DMS79 (cell line): ENCODE measurements at regions not wholly inside any gene's neighbourhood (a gene's known extent, or its start where the extent isn't known, plus 50 kb on each side); places are given as distances from the start of the nearest gene placed in this dataset.
A peak's percentile ranks its signal among the peaks of the same experiment; 100 is the strongest.
"Not testable (repeated sequence)": the region's sequence is repeated elsewhere in the genome, so short reads cannot be mapped to it uniquely, and the experiment has no call there.

Experiments used
- DNase-seq: peaks from one replicate; lab custom pipeline; 2025; lab: John Stamatoyannopoulos, UW

DNA sequence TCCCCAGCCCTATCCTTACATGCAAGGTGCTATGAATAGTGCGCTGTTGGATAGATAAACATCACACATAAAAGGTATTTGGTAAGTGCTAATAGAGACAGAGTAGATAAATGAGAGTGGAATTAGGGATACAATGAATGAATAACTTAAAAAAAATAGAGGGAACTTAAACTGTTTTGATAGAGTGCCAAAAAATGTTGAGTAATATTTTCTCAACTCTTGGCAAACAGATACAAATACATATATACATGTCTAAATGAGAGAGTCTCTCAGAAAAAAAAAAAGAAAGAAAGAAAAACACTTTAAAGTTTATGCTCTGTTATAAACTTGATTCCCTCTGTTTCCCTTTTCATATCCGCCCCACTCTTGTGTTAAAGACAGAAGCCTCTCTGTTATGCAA, 667.4 kb downstream of the ROBO2 start:
- DNase-seq: no peak

DNA sequence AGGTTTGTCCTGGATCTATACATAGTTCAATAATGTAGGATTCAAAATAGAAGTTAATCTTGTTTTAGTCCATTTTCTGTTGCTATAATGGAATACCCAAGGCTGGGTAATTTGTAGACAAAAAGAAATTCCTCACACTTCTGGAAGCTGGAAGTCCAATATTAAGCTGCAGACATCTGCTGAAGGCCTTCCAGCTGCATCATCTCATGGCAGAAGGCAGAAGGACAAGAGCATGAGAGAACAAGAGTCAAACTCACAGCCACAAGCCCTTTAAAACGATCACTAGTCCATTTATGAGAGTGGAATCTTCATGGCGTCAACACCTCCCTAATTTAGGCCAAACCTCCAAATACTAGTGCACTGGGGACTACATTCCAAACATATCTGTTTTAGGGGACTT, 669.3 kb downstream of the ROBO2 start:
- DNase-seq: no peak

DNA sequence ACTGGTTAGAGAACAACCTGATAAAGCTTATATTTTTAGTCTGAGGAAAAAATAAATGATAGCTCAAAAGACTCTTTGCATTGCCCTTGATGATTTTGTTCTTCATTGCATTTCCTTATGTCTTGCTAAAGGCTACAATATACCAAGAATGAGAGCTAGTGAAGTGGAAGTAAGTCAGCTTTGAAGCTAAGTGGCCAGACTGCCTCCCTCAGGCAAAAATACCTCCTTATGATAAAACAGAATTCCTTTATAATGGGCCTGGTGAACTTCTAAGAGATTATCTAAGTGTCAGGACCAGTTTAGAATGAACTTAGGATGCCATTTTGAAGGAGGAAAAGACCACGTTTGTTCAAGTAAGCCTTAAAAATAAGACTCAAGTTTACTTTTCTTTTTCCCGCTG, 678.4 kb downstream of the ROBO2 start:
- DNase-seq: no peak

DNA sequence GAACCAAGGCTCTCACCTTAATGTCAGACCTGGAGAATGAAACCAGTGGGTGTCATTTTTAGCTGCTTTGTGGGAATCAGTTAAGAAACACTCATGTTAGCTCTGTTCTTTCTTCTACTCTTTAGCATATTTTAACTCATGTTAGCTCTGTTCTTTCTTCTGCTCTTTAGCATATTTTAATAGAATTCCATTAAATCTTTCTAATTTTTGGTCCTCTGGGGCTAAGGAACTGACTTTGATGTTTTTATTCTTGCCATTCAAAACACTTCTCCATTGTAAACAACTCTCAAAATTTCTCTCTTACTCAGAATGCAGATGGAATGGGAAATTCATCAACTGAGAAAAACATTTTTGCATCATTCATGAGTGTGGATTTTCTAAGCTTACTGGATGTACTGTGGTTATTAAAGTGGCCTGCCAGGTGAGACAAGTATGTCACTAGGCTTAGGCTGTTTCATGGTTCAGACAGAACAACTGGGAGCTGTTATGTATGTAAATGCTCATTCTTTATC, 680.6 kb downstream of the ROBO2 start:
- no peak for DNase-seq

DNA sequence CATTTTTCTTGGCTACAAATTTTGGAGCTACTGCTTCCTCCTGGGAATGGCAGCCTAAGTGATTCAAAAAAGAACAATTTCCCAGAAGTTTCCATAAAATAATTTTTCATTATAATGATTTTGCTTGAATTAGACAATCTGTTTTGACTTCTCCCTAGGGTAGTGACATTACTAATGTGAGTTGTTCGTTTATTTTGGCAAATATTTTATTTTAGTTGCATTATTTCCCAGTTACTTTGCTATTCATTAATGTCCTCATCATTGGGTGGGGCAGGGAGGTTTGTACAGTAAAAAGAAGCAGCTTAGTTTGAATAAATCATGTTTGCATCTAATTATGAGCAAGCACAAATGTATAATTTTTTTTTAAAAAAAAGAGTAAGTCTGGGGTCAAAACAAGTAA, 686.6 kb downstream of the ROBO2 start:
- DNase-seq: no peak

DNA sequence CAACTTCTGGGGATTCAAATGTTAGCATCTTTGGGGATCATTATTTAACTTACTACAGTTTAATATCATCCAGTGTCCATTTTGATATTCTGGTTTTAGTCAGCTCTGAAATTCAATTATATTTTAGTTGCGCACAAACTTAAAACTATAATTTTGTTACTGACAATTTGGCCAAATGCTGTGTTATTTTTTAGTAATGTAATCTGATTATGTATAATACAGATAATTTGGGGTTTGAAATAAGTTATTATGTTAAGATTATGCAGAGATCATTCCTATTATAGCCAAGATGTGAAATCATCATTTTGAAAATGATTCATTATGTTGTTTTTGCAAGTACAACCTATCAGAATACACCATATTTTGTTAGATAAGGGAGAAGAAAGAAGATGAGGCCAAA, 706.1 kb downstream of the ROBO2 start:
- no peak for DNase-seq

DNA sequence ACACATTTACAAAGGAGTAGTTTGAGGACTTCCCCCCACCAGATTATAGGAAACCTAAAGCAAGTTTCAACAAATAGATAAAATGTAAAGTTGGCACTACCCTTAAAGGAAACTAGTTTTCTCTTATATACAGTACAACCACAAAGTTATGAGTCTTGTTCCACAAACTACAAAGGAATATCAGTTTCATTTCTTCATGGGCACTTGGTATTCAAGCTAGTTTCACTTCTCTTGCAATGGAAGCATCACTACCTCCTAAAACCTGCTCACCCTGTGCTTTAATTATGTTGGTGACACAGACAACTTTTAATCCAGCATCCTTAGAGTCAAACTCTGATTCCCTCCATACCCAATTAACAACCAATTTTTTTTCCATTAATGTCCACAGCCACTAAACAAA, 707.0 kb downstream of the ROBO2 start:
- no peak for DNase-seq

DNA sequence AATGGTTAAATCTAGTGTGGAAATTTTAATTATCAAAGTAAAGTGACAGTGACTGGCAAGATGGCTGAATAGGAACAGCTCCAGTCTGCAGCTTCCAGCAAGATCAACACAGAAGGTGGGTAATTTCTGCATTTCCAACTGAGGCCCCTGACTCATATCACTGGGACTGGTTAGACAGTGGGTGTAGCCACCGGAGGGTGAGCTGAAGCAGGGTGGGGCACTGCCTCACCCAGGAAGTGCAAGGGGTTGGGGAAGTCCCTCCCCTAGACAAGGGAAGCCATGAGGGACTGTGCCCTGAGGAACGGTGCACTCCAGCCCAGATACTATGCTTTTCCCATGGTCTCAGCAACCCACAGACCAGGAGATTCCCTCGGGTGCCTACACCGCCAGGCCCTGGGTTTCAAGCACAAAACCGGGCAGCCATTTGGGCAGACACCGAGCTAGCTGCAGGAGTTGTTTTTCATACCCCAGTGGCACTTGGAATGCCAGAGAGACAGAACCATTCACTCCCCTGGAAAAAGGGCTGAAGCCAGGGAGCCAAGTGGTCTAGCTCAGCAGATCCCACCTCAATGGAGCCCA, 716.6 kb downstream of the ROBO2 start:
- not testable (repeated sequence) for DNase-seq

DNA sequence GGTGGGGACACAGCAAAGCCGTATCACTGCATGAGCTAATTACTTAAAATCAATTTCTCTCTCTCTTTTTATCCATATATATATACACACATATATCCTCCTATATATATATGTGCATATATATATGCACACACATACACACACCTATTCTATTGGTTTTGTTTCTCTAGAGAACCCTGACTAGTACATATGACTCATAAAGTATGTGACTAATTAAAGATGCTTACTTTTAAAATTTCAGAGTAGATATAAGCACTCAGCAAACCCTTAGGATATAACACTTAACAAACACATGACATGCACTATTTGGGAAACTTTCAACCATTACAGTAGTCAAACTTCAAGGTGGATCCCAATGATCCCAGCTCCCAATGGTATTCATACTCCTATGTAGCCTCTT, 732.6 kb downstream of the ROBO2 start:
- no peak for DNase-seq

DNA sequence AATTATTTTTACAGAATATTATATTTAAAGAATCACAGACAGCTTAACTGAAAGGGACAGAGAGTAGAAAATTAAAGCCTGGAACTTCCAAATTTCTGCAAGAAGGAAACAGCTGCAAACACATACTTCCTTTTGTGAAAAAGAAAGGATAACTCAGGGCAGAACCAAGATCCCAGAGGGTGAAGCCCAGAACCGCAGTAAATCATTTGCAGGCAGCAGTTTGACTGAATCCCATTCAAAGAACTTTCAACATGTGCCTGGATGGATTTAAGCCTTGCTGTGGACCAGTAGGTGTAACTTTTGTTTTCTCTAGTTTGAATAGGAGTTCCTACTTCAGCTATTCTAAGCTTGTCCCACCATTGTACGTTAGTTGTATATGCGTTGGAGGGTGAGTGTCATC, 733.2 kb downstream of the ROBO2 start:
- no peak for DNase-seq

DNA sequence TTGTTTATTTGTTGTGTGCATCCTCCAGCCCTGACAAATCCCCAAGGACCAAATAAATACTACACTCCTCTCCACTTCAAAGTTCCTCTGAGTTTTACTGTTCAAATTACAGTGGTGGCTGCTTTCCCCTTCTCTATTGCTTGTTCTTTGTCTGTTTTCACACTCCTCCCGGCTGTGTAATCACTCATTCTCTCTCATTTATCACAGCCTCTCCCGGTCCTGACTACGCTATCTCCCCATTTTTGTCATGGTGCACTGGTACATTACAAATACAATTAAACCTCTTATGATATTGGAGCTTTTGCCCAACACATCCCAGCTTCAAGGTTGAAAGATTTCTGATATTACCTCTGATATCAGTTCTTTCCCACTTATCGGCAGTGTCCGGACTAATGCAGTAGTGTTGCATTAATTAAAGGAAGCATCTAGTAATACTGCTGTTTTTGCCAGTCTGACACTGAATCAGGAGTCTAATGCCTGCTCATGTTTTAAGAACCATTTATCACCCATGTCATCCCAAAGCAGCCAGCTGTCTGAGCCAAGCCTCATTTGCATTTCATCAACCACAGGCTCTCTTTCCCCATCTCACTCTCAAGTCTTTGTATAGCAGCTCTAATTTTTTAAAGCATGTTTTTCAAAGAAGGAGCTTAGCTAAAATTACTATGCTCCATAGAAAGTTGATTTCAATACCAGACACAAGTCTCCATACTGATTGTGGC, 740.5 kb downstream of the ROBO2 start:
- no peak for DNase-seq

DNA sequence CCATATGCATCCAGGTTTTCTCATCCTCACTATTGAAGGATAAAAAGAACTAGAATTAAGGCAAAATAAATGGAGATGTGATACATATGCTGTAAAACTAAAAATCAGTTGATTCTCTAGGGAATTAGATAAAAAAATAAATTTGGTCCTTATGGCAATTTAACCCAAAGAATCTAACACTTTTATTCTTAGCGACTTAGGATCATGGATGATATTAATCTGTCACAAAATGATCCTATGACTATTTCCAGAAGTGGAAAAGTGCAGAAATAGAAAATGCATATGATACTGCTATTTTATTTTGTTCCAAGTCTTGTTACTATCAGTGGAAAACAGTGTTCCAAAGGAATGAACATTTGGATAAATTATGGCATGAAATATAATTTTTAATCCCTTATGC, 746.3 kb downstream of the ROBO2 start:
- no peak for DNase-seq

DNA sequence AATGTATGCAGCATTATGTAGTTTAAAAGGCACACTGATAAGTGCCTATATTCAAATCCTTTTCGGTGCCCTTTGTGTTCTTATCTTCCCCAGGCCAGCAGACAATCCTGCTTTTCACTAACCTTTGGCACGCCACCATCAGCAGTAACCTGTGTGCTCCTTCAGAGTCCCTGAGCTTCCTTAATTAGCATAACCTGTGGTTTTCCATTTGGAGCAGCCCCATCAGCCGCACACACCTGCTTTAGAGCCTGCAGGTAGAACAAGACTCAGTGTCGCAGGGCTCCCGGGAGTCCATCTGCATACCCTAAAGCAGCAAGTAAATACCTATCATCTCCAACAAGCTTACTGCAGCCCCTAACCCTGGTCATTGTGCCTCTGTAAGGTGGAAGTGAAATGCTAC, 755.1 kb downstream of the ROBO2 start:
- peak; percentile 21 for DNase-seq

DNA sequence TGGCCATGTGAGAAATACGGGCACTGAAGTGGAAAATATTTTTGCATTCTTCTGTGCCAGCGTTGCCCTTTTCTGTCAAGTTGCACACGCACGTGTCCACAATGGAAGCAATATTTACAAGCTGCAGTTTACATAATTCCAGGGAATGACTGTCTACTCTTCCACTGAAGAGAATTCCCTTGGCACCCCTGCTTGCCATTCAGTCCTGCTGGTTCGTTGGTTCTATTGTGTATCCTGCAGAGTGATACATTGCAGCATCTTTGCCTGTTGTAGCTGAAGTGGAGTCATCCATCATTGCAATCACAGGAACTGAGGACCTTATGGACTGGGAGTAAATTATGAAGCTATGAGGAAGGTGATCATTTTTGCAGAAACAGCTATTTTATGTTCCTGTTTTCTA, 759.4 kb downstream of the ROBO2 start:
- DNase-seq: no peak

DNA sequence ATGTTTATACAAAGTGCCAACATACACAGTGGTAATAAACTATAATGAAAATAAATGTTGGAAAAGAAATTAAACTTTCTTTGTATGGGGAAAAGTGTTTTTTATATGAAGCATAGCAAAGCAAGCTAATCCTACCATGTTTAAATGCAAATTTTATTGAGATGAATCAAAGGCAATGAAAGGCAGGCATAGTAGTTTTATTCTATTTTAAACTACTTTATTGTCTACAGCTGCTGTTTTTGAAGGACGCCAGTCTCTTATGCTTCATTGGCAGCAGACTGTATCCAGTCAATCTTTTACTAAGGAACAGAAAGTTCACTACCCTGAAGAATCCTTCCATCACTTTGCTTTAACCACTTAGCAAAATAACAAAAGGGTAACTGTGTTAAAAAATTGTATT, 761.0 kb downstream of the ROBO2 start:
- no peak for DNase-seq

DNA sequence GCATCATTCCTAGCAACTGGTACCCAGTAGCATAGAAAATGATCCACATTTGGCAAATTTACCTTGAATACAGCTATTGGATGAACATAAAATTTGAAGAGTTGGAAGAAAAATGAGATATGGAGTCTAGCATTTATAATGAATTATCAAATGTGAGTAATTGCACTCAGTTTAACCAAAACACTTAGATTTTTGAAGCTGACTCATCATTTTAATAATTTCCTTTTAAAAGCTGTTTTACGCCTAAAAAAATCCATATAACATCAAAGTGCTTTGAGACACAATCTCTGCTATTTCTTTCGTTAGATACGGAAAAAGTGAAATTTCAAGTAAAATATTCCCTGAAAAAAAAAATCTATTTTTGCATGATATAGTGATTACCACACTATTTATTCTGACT, 767.4 kb downstream of the ROBO2 start:
- DNase-seq: no peak

DNA sequence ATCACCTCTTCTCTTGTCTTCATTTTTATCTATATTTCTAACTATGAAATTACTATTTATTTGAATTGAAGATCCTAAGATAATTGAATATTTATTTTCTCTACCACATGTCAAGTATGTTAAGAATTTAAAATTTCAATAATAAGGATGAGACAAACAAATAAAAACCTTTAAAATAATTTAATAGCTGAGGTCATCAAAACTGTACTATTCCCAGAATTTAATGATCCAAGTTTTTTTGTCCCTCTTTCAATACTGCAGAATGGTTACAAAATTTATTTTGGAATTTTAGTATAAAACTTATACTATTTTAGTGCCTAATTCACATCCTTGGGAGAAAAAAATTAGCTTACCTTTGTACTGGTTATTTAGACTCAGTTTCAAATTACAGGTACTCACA, 774.9 kb downstream of the ROBO2 start:
- DNase-seq: no peak

DNA sequence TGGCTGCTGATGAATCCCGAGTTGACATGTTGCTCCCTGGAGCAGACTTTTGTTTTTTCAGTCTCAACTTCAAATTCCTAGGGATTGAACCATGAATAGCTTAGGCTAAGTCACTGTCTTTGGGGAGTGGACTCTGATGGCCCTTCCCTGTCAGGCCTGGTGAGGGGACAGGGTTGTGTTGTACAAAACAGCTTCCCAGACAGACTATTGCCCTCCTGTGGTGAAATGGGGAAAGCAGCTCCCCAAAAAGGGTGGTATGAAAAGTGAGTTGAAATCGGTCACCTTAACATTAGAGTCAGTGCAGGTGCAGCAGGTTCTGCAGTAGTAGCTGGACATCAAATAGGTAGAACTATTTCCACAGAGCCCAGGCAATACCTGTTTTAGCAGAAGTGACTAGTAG, 775.6 kb downstream of the ROBO2 start:
- DNase-seq: no peak

DNA sequence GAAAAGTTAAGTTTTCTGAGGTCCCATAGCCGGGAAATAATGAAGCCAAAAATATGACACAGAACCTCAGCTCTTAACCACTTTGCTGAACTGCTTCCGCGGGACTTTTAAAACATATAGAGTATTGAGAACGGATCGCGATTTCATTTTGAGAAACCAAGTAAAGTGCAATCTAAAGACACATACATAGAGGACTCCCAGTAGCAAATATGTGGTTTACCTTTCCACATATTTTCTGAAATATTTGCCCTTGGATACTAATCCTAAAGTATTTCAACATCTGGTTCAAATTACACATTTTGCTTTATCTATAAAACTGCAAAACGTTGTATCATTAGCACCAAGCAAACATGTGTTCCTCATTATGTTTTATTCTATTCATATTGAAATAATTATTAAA, 776.5 kb downstream of the ROBO2 start:
- no peak for DNase-seq

DNA sequence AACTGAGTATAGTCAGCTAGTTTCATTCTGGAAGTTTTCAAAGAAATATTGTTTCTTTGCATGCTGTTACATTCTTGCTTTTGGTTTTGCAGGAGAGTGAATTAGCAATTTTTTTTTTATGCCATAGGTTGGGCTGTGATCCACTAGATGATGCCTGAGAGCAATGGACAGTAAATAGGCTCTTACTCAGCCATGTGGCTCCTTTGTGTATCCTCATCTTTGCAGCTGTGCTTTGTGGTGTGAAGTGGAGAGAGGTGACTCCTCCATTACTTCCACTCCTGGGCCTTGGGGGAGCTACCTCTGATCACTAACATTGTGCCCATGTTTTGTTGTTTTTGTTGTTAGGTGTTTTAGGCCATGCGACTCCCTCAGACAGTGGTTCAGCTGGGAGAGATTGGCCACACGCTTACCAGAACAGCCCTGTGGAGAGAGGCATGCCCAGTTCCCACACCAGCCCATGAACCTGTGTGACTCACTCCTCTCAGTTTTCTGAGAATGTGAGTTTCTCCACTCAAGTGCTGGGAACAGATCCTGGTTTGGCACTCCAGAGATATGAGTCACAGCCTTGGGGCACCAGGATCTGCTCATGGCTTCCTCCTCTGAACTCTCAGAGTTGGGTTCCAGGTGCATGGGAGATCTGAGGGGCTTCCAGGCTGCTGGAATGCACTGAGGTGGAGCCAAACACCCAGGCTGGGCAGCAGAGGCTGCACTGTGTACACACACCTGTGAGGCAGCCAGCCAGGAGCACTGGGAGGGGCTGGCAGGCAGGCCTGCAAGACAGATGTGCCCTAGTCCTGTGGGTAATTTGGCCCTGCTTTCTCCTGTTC, 785.3 kb downstream of the ROBO2 start:
- DNase-seq: no peak

DNA sequence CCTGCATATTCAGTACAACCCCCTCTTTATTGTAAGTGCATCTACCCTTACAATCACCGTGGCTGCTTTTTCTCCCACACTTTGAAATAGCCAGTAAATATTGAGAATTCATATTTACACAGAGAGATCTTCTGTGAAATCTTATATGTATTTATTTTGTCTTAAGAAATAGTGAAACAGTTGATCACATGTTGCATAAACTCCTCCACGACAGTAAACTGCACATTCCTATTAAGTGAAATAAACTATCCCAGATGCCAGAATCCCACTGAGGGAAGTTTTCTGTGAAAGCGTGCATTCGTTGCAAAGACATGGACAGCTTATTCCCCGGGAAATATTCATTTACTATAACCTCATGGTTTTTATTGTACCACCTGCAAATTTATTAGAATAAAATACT, 796.0 kb downstream of the ROBO2 start:
- DNase-seq: no peak

DNA sequence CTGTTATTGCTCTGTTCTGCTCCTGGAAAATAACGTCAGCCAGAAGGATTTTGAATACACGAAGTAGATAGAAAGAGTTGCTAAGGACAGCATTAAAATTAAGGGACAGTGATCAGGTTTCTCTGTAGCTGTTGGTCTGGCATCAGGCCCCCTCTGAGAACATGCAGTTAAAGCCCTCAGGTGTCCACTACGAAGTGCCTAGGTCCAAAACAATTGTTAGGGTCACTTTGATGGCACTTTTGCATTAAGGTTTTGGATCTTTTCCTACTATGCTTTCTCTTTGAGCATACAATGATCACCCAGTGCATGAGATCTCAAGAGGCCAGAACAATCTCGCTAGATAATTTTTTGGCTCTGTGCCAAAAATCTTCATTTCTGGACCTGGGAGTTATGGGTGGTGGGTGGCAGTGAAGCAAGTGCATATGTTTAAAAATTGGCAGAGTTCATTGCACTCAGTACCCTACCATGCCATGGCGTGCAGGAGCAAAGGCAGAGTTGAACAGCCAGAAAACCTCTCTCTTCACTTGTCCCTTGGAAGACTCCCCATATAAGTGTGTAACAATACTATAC, 797.6 kb downstream of the ROBO2 start:
- DNase-seq: no peak

DNA sequence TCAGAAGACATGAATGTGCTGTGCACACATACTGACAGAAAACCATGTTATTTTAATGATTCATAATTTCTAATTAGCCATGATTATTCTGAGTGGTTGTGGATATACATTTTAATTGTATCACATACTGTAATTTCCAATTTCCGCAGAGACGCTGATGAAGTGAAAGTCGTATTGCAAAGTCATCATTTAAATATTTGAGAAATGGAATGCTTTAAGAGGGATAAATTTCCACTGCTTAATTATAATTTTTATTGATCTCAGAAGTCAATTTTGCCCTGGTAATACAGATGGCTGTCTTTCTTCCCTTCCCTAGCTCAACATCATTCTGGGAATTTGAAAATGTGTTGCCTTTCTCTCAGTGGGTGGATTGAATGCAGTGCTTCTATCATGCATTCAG, 819.3 kb downstream of the ROBO2 start:
- no peak for DNase-seq
